AG04450 (cell line): ENCODE measurements at regions not wholly inside any gene's neighbourhood (a gene's known extent, or its start where the extent isn't known, plus 50 kb on each side); places are given as distances from the start of the nearest gene placed in this dataset.

Source experiments
- CTCF ChIA-PET: fragments of 300-600, 350-600 bp; formaldehyde crosslinking; extraction: SDS; loops from one replicate; lab custom pipeline; 2022; ENCODE audit warnings: antibody characterized with exemption, inconsistent platforms; lab: Charles Lee
- POLR2A ChIA-PET: fragments of 350-600 bp; formaldehyde crosslinking; extraction: SDS; loops from one replicate; lab custom pipeline; 2021; ENCODE audit warnings: antibody characterized with exemption, inconsistent platforms; lab: Yijun Ruan, JAX
- DNase-seq: peaks from one replicate; pipeline ENCODE4 v3.0.0-alpha.2; 2011; ENCODE audit warnings: low read depth, low spot score
- H3K27ac ChIP-seq: one replicate; pipeline ENCODE4 v1.5.1; 2012; ENCODE audit warnings: low read depth, low read length, control low read depth
- H3K27me3 ChIP-seq: one replicate; pipeline ENCODE4 v1.6.0; 2012; ENCODE audit warnings: low read length; ENCODE audit not compliant: control insufficient read depth, insufficient read depth
- H3K4me3 ChIP-seq: 2 replicates; pipeline ENCODE4 v1.5.1; 2011; ENCODE audit warnings: mild to moderate bottlenecking, low read depth, low read length, control low read depth
- H3K9me3 ChIP-seq: 2 replicates; pipeline ENCODE4 v1.5.1; 2012; ENCODE audit warnings: low read length; ENCODE audit not compliant: control insufficient read depth, insufficient read depth
- CTCF ChIP-seq: IDR thresholded peaks from 2 replicates; pipeline ENCODE4 v1.5.1; 2011; ENCODE audit warnings: low read depth, low read length, control low read depth, inconsistent platforms

- Histone ChIP-seq H3K27me3 (no peaks in the 10 kb centered on the region), H3K27ac (peak overlapping the region; percentile 62), H3K9me3 (no peaks in the 10 kb centered on the region), H3K4me3 (no peak overlapping the region)
- ChIA-PET CTCF (interaction anchor here (1.0 to 1.6 kb wide), 3 partner anchors 17 to 53 kb away, joined by 3 to 8 read pairs (median 3); no protein-coding TSS in a partner anchor), POLR2A (no interaction called here)
- DNase-seq, result peak; percentile 74
- TF ChIP-seq CTCF, result no peak
Observed at GRCh38 chr7:82624337-82624736, 180.8 kb upstream of the CACNA2D1 start.

- no peak for DNase-seq
- H3K4me3 ChIP-seq, result no peak overlapping the region
- ChIA-PET POLR2A (interaction anchor here (0.5 kb wide), 1 partner anchor 100 kb away, joined by 3 read pairs; no protein-coding TSS in a partner anchor), CTCF (interaction anchor here (1.0 to 1.6 kb wide), 3 partner anchors 16 to 52 kb away, joined by 3 to 8 read pairs (median 3); no protein-coding TSS in a partner anchor)
- no peaks in the 10 kb centered on the region for H3K27me3 ChIP-seq
- TF ChIP-seq CTCF, result no peak
- no peaks in the 10 kb centered on the region for H3K9me3 ChIP-seq
- no peak overlapping the region for H3K27ac ChIP-seq
Observed at GRCh38 chr7:82623812-82624211, 180.2 kb upstream of the CACNA2D1 start.

- ChIA-PET POLR2A (no interaction called here), CTCF (interaction anchor here (1.6 kb wide), 1 partner anchor 12 kb away, joined by 6 read pairs; no protein-coding TSS in a partner anchor)
- Histone ChIP-seq H3K27me3 (no peaks in the 10 kb centered on the region), H3K9me3 (no peaks in the 10 kb centered on the region), H3K4me3 (no peak overlapping the region), H3K27ac (no peak overlapping the region)
- no peak for TF ChIP-seq CTCF
- DNase-seq, result no peak
Observed at GRCh38 chr7:82617156-82617555, 173.6 kb upstream of the CACNA2D1 start.

GRCh38 chr7:82616059-82616728, 172.6 kb upstream of the CACNA2D1 start:
- Histone ChIP-seq H3K4me3 (no peak overlapping the region), H3K27me3 (no peaks in the 10 kb centered on the region), H3K9me3 (no peaks in the 10 kb centered on the region), H3K27ac (no peak overlapping the region)
- TF ChIP-seq CTCF, result no peak
- ChIA-PET POLR2A (no interaction called here), CTCF (interaction anchor here (1.6 kb wide), 1 partner anchor 11 kb away, joined by 6 read pairs; no protein-coding TSS in a partner anchor)
- no peak for DNase-seq

- no peak for TF ChIP-seq CTCF
- ChIA-PET POLR2A (no interaction called here), CTCF (interaction anchor here (1.8 kb wide), 1 partner anchor 10 kb away, joined by 6 read pairs; no protein-coding TSS in a partner anchor)
- Histone ChIP-seq H3K9me3 (no peaks in the 10 kb centered on the region), H3K4me3 (no peak overlapping the region), H3K27ac (no peak overlapping the region), H3K27me3 (no peaks in the 10 kb centered on the region)
- DNase-seq, result no peak
Observed at GRCh38 chr7:82615527-82615926, 171.9 kb upstream of the CACNA2D1 start.
